HL-60/S4 treated with phorbol 12-myristate 13-acetate at 8.2 ng/mL for 4 days and 3 days (cell line): ENCODE measurements at regions not wholly inside any gene's neighbourhood (a gene's known extent, or its start where the extent isn't known, plus 50 kb on each side); places are given as distances from the start of the nearest gene placed in this dataset.
"Not testable (repeated sequence)": the region's sequence is repeated elsewhere in the genome, so short reads cannot be mapped to it uniquely, and the experiment has no call there.

Experiments
- in situ Hi-C: fragments of 300-500 bp; cut with MboI; formaldehyde crosslinking; loops from 2 replicates; pipeline ENCODE4 v1.15.0; 2022; ENCODE audit warnings: low sequenced_read_pairs

GRCh38 chr17:70278844-70279462 is 109.6 kb downstream of the KCNJ2 start:
- in situ Hi-C loops = no loop called here

- in situ Hi-C loops = no loop called here
Measured at GRCh38 chr17:70286391-70286790, 117.1 kb downstream of the KCNJ2 start.

DNA sequence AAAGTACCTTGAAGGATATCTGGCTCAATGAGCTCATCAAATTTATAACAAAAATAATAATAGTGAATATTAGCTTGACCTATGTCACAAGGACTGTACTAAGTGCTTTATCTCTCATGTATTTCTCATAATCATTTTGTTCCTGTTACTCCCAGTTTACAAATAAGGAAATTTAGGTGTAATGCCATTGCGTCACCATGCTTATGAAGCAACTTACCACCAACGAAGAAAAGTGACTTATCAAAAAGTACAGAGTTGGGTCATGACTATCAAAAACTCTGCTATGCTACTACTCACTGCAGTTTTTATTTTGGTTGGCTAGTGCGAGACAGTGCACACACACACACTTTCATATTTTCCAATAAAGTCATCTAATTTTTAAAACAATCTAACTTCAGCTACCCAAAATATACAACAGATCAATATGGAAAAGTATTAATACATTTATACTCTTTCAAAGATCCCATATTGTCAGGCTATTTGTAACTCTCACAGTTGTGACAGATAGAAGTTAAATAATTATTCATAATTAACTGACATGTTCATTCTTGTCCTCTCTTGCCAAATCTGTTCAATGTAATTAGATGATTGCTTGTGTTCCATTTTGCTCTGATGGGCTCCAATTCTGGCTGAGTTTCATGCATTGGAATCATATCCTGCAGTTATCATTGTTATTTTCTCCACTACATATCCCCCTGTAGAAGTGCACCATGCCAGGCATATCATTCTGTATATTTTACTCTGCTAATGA is 119.4 kb downstream of the KCNJ2 start:
- in situ Hi-C loops = no loop called here

DNA sequence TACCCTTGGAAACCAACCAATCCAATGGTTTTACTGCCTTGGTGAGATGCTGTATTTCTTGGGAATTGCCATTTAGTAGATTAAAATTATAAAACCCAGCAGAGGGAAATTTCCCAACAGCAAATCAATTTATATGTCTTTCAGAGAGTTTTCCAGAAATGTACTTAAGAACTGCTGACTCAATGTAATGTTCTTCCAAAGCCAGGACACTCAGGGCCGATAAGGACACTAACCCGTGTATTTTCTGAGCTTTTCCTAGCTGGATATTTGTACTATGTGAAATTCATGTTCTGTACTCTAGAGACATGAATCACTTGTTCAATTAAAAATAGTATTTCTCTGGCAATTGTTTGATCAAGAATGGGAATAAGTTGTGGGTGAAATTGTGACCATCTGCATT is 121.4 kb downstream of the KCNJ2 start:
- in situ Hi-C loops = no loop called here

DNA sequence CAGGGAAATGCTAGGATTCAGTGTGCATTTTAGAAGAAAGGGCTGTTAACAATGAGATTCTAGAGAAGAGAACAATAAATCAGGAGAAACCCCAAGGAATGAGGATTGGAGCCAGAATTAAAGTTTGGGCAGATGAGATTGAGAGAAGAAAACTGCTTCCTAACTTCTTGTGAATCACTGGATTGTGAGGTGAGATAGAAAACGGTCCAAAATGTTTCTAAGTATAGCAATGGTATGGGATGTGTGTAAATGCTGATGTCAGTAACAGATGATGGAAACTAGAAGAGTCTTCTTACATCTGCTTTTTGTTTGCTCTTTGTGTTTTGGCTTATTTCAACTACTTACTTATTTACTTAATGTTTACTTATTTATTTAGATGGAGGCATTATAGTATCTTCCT is 123.0 kb downstream of the KCNJ2 start:
- in situ Hi-C loops = no loop called here

DNA sequence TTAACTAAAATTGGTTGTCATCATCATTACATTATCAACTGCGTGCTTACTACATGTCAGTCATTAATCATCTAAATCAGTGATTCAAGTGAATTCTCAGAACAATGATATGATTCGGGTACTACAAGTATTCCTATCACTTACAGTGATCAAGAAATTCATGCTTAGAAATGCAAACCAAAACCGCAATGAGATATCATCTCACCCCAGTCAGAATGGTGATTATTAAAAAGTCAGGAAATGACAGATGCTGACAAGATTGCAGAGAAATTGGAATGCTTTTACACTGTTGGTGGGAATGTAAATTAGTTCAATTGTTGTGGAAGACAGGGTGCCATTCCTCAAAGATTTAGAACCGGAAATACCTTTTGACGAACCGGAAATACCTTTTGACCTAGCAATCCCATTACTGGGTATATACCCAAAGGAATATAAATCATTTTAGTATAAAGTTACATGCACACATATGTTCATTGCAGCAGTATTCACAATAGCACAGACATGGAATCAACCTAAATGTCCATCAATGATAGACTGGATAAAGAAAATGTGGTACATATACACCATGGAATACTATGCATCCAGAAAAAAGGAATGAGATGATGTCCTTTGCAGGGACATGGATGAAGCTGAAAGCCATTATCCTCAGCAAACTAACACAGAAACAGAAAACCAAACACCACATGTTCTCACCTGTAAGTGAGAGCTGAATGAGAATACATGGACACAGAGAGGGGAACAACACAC is 124.4 kb downstream of the KCNJ2 start:
- in situ Hi-C loops = not testable (repeated sequence)

GRCh38 chr17:70295329-70295728 is 126.0 kb downstream of the KCNJ2 start:
- in situ Hi-C loops = no loop called here

GRCh38 chr17:70295731-70296130 is 126.4 kb downstream of the KCNJ2 start:
- in situ Hi-C loops = no loop called here

DNA sequence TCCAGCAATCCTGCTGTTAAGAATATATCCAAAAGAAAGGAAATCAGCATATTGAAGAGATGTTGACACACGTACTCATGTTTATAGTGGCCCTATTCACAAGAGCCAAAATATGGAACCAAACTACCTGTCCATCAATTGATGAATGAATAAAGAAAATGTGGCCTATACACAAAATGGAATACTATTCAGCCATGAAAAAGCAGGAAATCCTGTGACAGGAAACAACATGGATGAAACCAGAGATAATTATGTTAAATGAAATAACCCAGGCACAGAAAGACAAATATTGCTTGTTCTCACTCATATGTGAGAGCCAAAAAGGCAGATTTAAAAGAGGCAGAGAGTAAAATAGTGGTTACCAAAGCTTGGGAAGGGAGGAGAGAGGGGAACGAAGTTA is 127.1 kb downstream of the KCNJ2 start:
- in situ Hi-C loops = no loop called here

- in situ Hi-C loops = no loop called here
Measured at GRCh38 chr17:70297397-70297796, 128.1 kb downstream of the KCNJ2 start.

DNA sequence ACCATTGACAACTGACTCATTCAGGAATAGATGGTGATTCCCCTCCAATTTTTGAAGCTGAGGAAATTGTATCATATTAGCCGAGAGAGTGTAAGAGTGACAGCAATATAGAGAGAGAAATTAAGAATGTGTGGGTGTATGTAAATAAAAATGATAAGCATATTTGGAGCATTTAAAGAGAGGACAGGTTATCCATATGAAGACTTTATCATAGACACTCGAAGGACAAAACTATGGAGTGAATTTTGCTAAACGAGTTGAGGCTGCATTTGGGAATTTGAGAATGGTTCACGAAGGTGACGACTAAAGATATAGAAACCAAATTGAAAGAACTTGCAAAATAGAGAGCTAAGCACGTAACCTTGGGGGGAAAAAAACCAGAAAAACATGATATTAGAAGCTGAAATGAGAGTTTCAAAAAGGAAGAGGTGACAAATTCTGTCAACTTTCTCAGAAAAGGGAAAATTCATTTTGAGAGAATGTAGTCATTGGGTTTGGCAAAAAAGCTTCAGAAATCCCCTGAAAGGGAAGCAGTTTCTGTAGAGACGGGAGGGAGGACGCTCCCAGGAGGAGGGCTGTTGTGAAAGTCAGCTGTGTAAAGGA is 129.7 kb downstream of the KCNJ2 start:
- in situ Hi-C loops = no loop called here

DNA sequence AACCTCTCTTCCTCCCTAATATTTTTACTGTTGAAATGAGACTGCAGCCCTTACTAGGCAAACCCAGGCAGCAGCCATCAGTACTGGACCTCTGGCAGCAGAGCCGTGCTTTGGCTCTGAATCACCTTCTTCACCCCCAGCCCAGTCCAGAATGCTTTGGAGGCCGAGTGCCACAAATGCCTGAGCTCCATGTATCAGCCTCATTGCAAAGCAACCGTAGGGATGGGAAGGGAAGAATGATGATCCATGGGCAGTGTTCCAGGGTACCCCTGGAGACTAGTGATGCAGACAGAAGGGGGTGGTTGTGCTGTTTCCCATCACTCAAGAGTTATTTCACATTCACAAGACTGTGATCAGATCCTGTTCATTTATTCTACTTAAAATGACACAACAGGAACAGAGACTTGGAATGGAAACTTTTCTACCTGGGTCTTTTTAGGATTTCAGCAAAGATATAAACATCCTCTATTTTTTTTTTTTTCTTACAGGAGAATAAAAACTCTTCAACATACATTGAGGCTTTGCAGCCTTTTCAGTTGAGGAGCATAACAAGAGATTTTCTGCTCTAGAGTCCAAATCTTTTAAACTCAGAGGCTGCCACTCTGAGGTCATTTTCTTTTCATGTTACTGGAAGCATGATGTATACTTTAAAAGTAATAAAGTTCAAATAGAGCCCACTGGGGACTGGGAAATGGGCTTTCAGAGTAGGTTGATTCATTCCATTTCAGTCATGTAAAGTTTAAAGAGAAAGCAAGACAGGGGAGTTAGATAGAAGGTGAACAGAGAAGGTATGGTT is 138.3 kb downstream of the KCNJ2 start:
- in situ Hi-C loops = no loop called here

- in situ Hi-C loops = no loop called here
Measured at GRCh38 chr17:70308618-70309017, 139.3 kb downstream of the KCNJ2 start.

DNA sequence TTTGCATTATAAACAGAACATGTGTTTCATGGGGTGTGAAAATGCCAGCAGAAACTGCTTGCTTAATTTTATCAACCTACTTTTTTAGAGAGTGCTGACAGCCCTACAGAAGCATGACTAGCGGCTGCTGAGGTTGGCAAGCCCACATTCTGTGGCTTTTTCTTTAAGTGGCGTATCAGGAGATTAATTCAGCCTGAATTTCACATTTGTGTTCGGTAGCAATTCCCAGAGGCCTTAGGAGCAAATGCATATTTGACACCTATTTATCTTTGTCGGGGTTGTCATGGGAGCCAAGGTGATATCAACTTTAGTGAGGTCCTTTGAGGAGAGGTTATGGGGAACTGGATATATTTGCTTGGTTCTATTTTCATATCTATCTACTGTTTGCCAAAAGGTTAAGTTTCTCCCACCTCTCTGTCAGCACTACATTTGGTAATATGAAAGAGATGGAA is 140.9 kb downstream of the KCNJ2 start:
- in situ Hi-C loops = no loop called here

GRCh38 chr17:70313086-70313852 is 143.9 kb downstream of the KCNJ2 start:
- in situ Hi-C loops = no loop called here

GRCh38 chr17:70314096-70314495 is 144.8 kb downstream of the KCNJ2 start:
- in situ Hi-C loops = no loop called here

GRCh38 chr17:70314506-70314905 is 145.2 kb downstream of the KCNJ2 start:
- in situ Hi-C loops = no loop called here

- in situ Hi-C loops = no loop called here
Measured at GRCh38 chr17:70317421-70317820, 148.1 kb downstream of the KCNJ2 start.

DNA sequence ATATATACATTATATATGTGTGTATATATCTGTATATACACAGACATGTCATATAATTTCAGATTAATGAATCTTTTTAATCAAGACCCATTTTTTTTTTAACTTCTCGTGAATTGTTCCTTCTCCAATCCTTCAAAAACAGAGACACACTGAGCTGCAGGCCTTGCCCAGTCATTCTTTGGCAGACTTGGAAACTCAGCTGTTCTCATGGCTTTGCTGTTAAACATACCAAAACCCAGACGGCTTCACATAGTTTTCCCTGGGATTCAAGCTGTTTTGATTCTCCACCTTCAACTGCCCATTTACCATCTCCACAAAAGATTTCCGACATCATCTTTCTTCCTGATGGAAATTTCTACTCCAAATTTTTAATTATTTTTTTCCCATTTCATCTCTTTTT is 148.7 kb downstream of the KCNJ2 start:
- in situ Hi-C loops = no loop called here

- in situ Hi-C loops = no loop called here
Measured at GRCh38 chr17:70319516-70319915, 150.2 kb downstream of the KCNJ2 start.
